ENCODE measurements at regions not wholly inside any gene's neighbourhood (a gene's known extent, or its start where the extent isn't known, plus 50 kb on each side); places are given as distances from the start of the nearest gene placed in this dataset.

- no peak for DNase-seq (ENCODE audit: low read depth)
Observed at GRCh38 chr4:54359919-54360650, 131.0 kb downstream of the PDGFRA start.

GRCh38 chr4:54363037-54363436 is 133.9 kb downstream of the PDGFRA start:
- no peak for DNase-seq (ENCODE audit: low read depth)

GRCh38 chr4:54365691-54366090 is 136.6 kb downstream of the PDGFRA start:
- DNase-seq (ENCODE audit: low read depth), result no peak

GRCh38 chr4:54367059-54367458 is 138.0 kb downstream of the PDGFRA start:
- no peak for DNase-seq (ENCODE audit: low read depth)

GRCh38 chr4:54368281-54369265 is 139.5 kb downstream of the PDGFRA start:
- DNase-seq (ENCODE audit: low read depth), result no peak

GRCh38 chr4:54371173-54371572 is 142.1 kb downstream of the PDGFRA start:
- DNase-seq (ENCODE audit: low read depth), result no peak

GRCh38 chr4:54372951-54373350 is 143.9 kb downstream of the PDGFRA start:
- no peak for DNase-seq (ENCODE audit: low read depth)

GRCh38 chr4:54373718-54374210 is 144.7 kb downstream of the PDGFRA start:
- no peak for DNase-seq (ENCODE audit: low read depth)

- no peak for DNase-seq (ENCODE audit: low read depth)
Observed at GRCh38 chr4:54378461-54378860, 149.4 kb downstream of the PDGFRA start.

- no peak for DNase-seq (ENCODE audit: low read depth)
Observed at GRCh38 chr4:54384152-54384551, 155.1 kb downstream of the PDGFRA start.

- DNase-seq (ENCODE audit: low read depth), result no peak
Observed at GRCh38 chr4:54384563-54384962, 155.5 kb downstream of the PDGFRA start.

GRCh38 chr4:54386042-54386669 is 157.1 kb downstream of the PDGFRA start:
- no peak for DNase-seq (ENCODE audit: low read depth)

GRCh38 chr4:54386693-54387092 is 157.6 kb downstream of the PDGFRA start:
- DNase-seq (ENCODE audit: low read depth), result no peak

- DNase-seq (ENCODE audit: low read depth), result no peak
Observed at GRCh38 chr4:54390670-54391069, 161.6 kb downstream of the PDGFRA start.

- DNase-seq (ENCODE audit: low read depth), result no peak
Observed at GRCh38 chr4:54391104-54391503, 162.0 kb downstream of the PDGFRA start.

- DNase-seq (ENCODE audit: low read depth), result no peak
Observed at GRCh38 chr4:54392479-54392878, 163.4 kb downstream of the PDGFRA start.

- no peak for DNase-seq (ENCODE audit: low read depth)
Observed at GRCh38 chr4:54393243-54393642, 164.2 kb downstream of the PDGFRA start.

GRCh38 chr4:54395013-54395527 is 166.0 kb downstream of the PDGFRA start:
- DNase-seq (ENCODE audit: low read depth), result no peak

GRCh38 chr4:54400188-54400587 is 171.1 kb downstream of the PDGFRA start:
- DNase-seq (ENCODE audit: low read depth), result no peak

GRCh38 chr4:54400802-54401201 is 171.7 kb downstream of the PDGFRA start:
- peak; percentile 36 for DNase-seq (ENCODE audit: low read depth)

GRCh38 chr4:54402880-54403480 is 173.9 kb downstream of the PDGFRA start:
- DNase-seq (ENCODE audit: low read depth), result no peak

Data from HS-5 (cell line).